ENCODE measurements at regions not wholly inside any gene's neighbourhood (a gene's known extent, or its start where the extent isn't known, plus 50 kb on each side); places are given as distances from the start of the nearest gene placed in this dataset.

GRCh38 chr14:101002738-101003137 lies 99.2 kb upstream of the RTL1 start:
- Histone ChIP-seq H3K36me3 (ENCODE audit: control insufficient read depth, insufficient read depth, low read length) (no peaks in the 10 kb centered on the region), H3K4me3 (ENCODE audit: low read depth, low read length) (no peak overlapping the region), H3K27me3 (ENCODE audit: control insufficient read depth, insufficient read depth, low read length) (no peaks in the 10 kb centered on the region)
- no peak for DNase-seq (ENCODE audit: low read depth)
- no peak for FAIRE-seq
- no peak for TF ChIP-seq CTCF (IDR thresholded peaks at IDR 0.05; ENCODE audit: insufficient read depth, low read length, severe bottlenecking)

DNA sequence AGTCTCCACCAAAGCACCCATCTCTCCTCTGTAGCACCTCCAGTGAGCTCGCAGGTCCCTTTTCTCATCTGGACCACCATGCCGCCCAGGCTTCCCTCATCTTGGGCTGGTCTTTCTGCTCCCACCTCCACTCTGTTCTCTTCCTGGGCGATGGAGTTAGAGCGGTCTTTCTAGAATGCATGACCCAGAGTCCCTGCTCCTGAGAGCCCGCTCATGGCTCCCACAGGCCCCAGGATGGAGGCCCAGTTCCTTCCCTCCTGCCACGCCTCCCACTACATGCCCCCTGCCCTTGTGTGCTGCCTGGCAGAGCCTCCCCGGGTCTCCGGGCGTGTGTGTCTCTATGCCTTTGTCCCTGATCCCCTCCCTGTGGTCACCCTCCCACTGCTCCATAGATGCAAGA lies 100.7 kb upstream of the RTL1 start:
- H3K36me3 ChIP-seq (ENCODE audit: control insufficient read depth, insufficient read depth, low read length) = no peaks in the 10 kb centered on the region
- H3K4me3 ChIP-seq (ENCODE audit: low read depth, low read length) = no peak overlapping the region
- DNase-seq (ENCODE audit: low read depth) = no peak
- H3K27me3 ChIP-seq (ENCODE audit: control insufficient read depth, insufficient read depth, low read length) = no peaks in the 10 kb centered on the region
- TF ChIP-seq CTCF (IDR thresholded peaks at IDR 0.05; ENCODE audit: insufficient read depth, low read length, severe bottlenecking) = no peak
- no peak for FAIRE-seq

- DNase-seq (ENCODE audit: low read depth) (no peak), FAIRE-seq (no peak)
- Histone ChIP-seq H3K4me3 (ENCODE audit: low read depth, low read length) (no peak overlapping the region), H3K36me3 (ENCODE audit: control insufficient read depth, insufficient read depth, low read length) (no peaks in the 10 kb centered on the region), H3K27me3 (ENCODE audit: control insufficient read depth, insufficient read depth, low read length) (no peaks in the 10 kb centered on the region)
- TF ChIP-seq CTCF (IDR thresholded peaks at IDR 0.05; ENCODE audit: insufficient read depth, low read length, severe bottlenecking) = no peak
Observed at GRCh38 chr14:101004954-101005353, 101.4 kb upstream of the RTL1 start.

DNA sequence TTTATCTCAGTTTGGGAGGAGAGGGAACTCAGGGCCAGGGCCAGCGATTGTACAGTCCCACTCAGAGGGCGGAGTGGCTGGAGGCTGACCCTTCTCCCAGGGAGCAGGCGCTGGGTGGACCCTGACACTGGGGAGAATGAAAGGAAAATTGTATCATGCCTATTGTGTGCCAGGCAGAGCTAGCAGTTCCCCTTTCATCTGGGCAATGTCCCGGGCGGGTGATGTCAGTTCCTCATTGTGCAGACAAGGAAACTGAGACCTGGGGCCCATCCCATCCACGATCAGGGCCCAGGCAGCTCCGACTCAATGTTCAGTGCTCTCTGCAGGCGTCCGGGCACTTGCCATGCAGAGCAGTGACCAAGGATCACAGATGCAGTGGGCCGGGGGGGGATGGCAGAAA lies 101.9 kb upstream of the RTL1 start:
- TF ChIP-seq CTCF (IDR thresholded peaks at IDR 0.05; ENCODE audit: insufficient read depth, low read length, severe bottlenecking) = no peak
- Histone ChIP-seq H3K4me3 (ENCODE audit: low read depth, low read length) (no peak overlapping the region), H3K36me3 (ENCODE audit: control insufficient read depth, insufficient read depth, low read length) (no peaks in the 10 kb centered on the region), H3K27me3 (ENCODE audit: control insufficient read depth, insufficient read depth, low read length) (no peaks in the 10 kb centered on the region)
- FAIRE-seq = no peak
- no peak for DNase-seq (ENCODE audit: low read depth)

GRCh38 chr14:101006008-101006407 lies 102.5 kb upstream of the RTL1 start:
- FAIRE-seq (no peak), DNase-seq (ENCODE audit: low read depth) (no peak)
- no peaks in the 10 kb centered on the region for H3K36me3 ChIP-seq (ENCODE audit: control insufficient read depth, insufficient read depth, low read length)
- TF ChIP-seq CTCF (IDR thresholded peaks at IDR 0.05; ENCODE audit: insufficient read depth, low read length, severe bottlenecking) = no peak
- H3K4me3 ChIP-seq (ENCODE audit: low read depth, low read length) = no peak overlapping the region
- no peaks in the 10 kb centered on the region for H3K27me3 ChIP-seq (ENCODE audit: control insufficient read depth, insufficient read depth, low read length)

GRCh38 chr14:101007004-101007614 lies 103.6 kb upstream of the RTL1 start:
- DNase-seq (ENCODE audit: low read depth) (no peak), FAIRE-seq (no peak)
- H3K27me3 ChIP-seq (ENCODE audit: control insufficient read depth, insufficient read depth, low read length) = no peaks in the 10 kb centered on the region
- H3K4me3 ChIP-seq (ENCODE audit: low read depth, low read length) = no peak overlapping the region
- TF ChIP-seq CTCF (IDR thresholded peaks at IDR 0.05; ENCODE audit: insufficient read depth, low read length, severe bottlenecking) = no peak
- H3K36me3 ChIP-seq (ENCODE audit: control insufficient read depth, insufficient read depth, low read length) = no peaks in the 10 kb centered on the region

Measured in bronchial epithelial cell (primary cell).